WTC11 (cell line): ENCODE measurements at regions not wholly inside any gene's neighbourhood (a gene's known extent, or its start where the extent isn't known, plus 50 kb on each side); places are given as distances from the start of the nearest gene placed in this dataset.

ENCODE experiments used
- ATAC-seq: fragments of 200-7000 bp; cut with Tn5 transposase; 2 replicates; pipeline ENCODE4 v1.10.0; 2021; ENCODE audit warnings: mild to moderate bottlenecking, moderate library complexity
- CTCF ChIA-PET: fragments of 300-600 bp; sonication (Branson Sonifier 250); formaldehyde crosslinking; loops from one replicate; lab custom pipeline; 2021; ENCODE audit warnings: antibody characterized with exemption; lab: Charles Lee
- POLR2A ChIA-PET: fragments of 350-600 bp; sonication (Branson Sonifier 250); formaldehyde crosslinking; loops from one replicate; lab custom pipeline; 2021; ENCODE audit warnings: antibody characterized with exemption; lab: Charles Lee
- DNase-seq: peaks from one replicate; pipeline ENCODE4 v3.0.0; 2021; ENCODE audit warnings: low spot score
- H3K27ac Mint-ChIP-seq: 2 replicates; pipeline ENCODE4 v1.8.0; 2021; ENCODE audit warnings: mixed read lengths
- H3K27me3 Mint-ChIP-seq: 2 replicates; pipeline ENCODE4 v1.8.0; 2021; ENCODE audit warnings: low read depth, mild to moderate bottlenecking, moderate library complexity, mixed read lengths
- H3K36me3 Mint-ChIP-seq: 2 replicates; pipeline ENCODE4 v1.8.0; 2021; ENCODE audit warnings: mixed read lengths
- H3K4me1 Mint-ChIP-seq: 2 replicates; pipeline ENCODE4 v1.8.0; 2022; ENCODE audit warnings: mixed read lengths
- H3K4me3 Mint-ChIP-seq: 2 replicates; pipeline ENCODE4 v1.8.0; 2021; ENCODE audit warnings: mild to moderate bottlenecking, moderate library complexity, mixed read lengths
- H3K9me3 Mint-ChIP-seq: 2 replicates; pipeline ENCODE4 v1.8.0; 2021; ENCODE audit warnings: mixed read lengths
- FOXJ3 ChIP-seq: sonication (generic); formaldehyde crosslinking; IDR thresholded peaks from 2 replicates; pipeline ENCODE4 v1.9.0; 2021; ENCODE audit warnings: missing genetic modification reagents, mild to moderate bottlenecking, borderline replicate concordance
- FOXK1 ChIP-seq: sonication (generic); formaldehyde crosslinking; IDR thresholded peaks from 2 replicates; pipeline ENCODE4 v1.8.0; 2022; ENCODE audit warnings: mild to moderate bottlenecking, moderate library complexity, missing genetic modification reagents
- FOXP1 ChIP-seq: sonication (generic); formaldehyde crosslinking; IDR thresholded peaks from 2 replicates; pipeline ENCODE4 v1.8.0; 2022; ENCODE audit warnings: missing genetic modification reagents, mild to moderate bottlenecking, moderate library complexity, borderline replicate concordance
- IRF2 ChIP-seq: sonication (generic); formaldehyde crosslinking; IDR thresholded peaks from 2 replicates; pipeline ENCODE4 v1.8.0; 2022; ENCODE audit warnings: low read depth, missing genetic modification reagents, borderline replicate concordance
- MXD4 ChIP-seq: fragments of 250-450 bp; sonication (Bioruptor Pico); IDR thresholded peaks from 2 replicates; pipeline ENCODE4 v1.8.0; 2021; ENCODE audit warnings: mild to moderate bottlenecking, moderate library complexity, borderline replicate concordance
- OVOL2 ChIP-seq: fragments of 250-450 bp; sonication (Bioruptor Pico); IDR thresholded peaks from 2 replicates; pipeline ENCODE4 v1.9.0; 2021; ENCODE audit warnings: mild to moderate bottlenecking, borderline replicate concordance
- RORB ChIP-seq: fragments of 250-450 bp; sonication (Bioruptor Pico); IDR thresholded peaks from 2 replicates; pipeline ENCODE4 v1.9.0; 2021; ENCODE audit warnings: mild to moderate bottlenecking
- SOX15 ChIP-seq: fragments of 250-450 bp; sonication (Bioruptor Pico); IDR thresholded peaks from 2 replicates; pipeline ENCODE4 v1.9.0; 2021; ENCODE audit warnings: mild to moderate bottlenecking
- TEAD1 ChIP-seq: sonication (generic); formaldehyde crosslinking; IDR thresholded peaks from 2 replicates; pipeline ENCODE4 v1.8.0; 2022; ENCODE audit warnings: mild to moderate bottlenecking, missing genetic modification reagents
- ZNF263 ChIP-seq: sonication (generic); formaldehyde crosslinking; IDR thresholded peaks from 2 replicates; pipeline ENCODE4 v1.8.1; 2022; ENCODE audit warnings: low read depth, mild to moderate bottlenecking, moderate library complexity, missing genetic modification reagents
- ZNF396 ChIP-seq: fragments of 250-450 bp; sonication (Bioruptor Pico); IDR thresholded peaks from 2 replicates; pipeline ENCODE4 v1.8.0; 2021; ENCODE audit warnings: mild to moderate bottlenecking, moderate library complexity, borderline replicate concordance
- ZNF423 ChIP-seq: fragments of 250-450 bp; sonication (Bioruptor Pico); IDR thresholded peaks from 2 replicates; pipeline ENCODE4 v2.1.2; 2022; ENCODE audit warnings: mild to moderate bottlenecking, moderate library complexity
- TF ChIP-seq, protein P1 (sequence below): sonication (generic); formaldehyde crosslinking; IDR thresholded peaks from 2 replicates; pipeline ENCODE4 v1.8.0; 2023; ENCODE audit warnings: missing genetic modification reagents
- TF ChIP-seq, protein P2 (sequence below): sonication (generic); formaldehyde crosslinking; conservative IDR thresholded peaks from 2 replicates; pipeline ENCODE4 v1.8.1; 2022; ENCODE audit warnings: mild to moderate bottlenecking, missing genetic modification reagents
- TF ChIP-seq, protein P3 (sequence below): sonication (generic); formaldehyde crosslinking; IDR thresholded peaks from 2 replicates; pipeline ENCODE4 v1.8.1; 2023; ENCODE audit warnings: mild to moderate bottlenecking, moderate library complexity, missing genetic modification reagents
- TF ChIP-seq, protein P4 (sequence below): sonication (generic); formaldehyde crosslinking; IDR thresholded peaks from 2 replicates; pipeline ENCODE4 v1.8.1; 2022; ENCODE audit warnings: mild to moderate bottlenecking, moderate library complexity, missing genetic modification reagents
- TF ChIP-seq, protein P5 (sequence below): sonication (generic); formaldehyde crosslinking; IDR thresholded peaks from 2 replicates; pipeline ENCODE4 v1.8.0; 2023; ENCODE audit warnings: mild to moderate bottlenecking, missing genetic modification reagents
- TF ChIP-seq, protein P6 (sequence below): sonication (generic); formaldehyde crosslinking; IDR thresholded peaks from 2 replicates; pipeline ENCODE4 v1.8.1; 2022; ENCODE audit warnings: low read depth, mild to moderate bottlenecking, moderate library complexity, missing genetic modification reagents, borderline replicate concordance
- TF ChIP-seq, protein P7 (sequence below): sonication (generic); formaldehyde crosslinking; IDR thresholded peaks from 2 replicates; pipeline ENCODE4 v1.8.1; 2023; ENCODE audit warnings: mild to moderate bottlenecking, missing genetic modification reagents

DNA sequence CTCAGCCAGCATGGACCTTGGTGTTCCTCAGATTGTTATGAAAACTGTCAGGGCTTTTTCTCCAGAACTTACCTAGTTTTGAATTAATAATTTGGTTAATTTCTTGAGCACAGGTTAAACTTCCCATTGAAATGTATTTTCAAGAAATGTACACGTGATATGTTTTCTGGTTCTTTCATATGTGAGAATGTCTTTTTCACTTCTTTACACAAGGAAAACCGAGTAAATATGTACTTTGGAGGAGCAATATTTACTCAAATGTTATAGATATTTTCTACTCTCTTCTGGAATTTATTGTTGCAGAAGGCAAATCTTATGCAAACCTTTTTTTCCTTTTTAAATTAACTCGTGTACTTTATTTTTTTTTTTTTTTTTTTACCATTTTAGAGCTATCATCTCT, 134.3 kb downstream of the AHR start:
- POLR2A ChIA-PET = no interaction called here
- DNase-seq = no peak
- CTCF ChIA-PET = no interaction called here
- Mint-ChIP-seq H3K4me3 (no peak overlapping the region), H3K36me3 (peaks cover 15% of the 10 kb centered on the region), H3K4me1 (peaks cover 20% of the 10 kb centered on the region), H3K9me3 (peaks cover 23% of the 10 kb centered on the region), H3K27me3 (no peaks in the 10 kb centered on the region; the same call in 1 of the 2 replicates), H3K27ac (no peak overlapping the region)
- no peak for ATAC-seq
- TF ChIP-seq RORB (CRISPR knock-in tag) (no peak), OVOL2 (CRISPR knock-in tag) (no peak)

DNA sequence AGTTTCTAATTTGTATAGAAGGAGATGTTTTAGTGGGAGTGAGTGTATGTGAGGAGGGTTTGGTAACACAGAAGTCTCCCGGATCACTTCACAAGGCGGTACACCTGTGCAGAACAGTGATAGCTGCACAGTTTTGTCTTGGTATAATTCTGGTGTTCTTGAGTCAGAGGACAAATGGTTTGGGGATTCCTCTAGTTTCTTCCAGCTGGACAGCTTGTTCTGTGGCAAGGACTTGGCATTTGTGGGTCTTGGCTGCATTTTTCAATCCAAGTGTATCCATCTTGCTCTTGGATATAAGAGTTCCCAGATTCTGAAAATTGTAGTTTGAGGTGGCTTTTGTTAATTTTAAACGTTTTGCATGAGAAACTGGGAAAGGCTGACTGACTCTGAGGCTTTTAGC, 135.7 kb downstream of the AHR start:
- no peak for TF ChIP-seq FOXJ3
- TF ChIP-seq FOXP1 (CRISPR knock-in tag) = no peak
- TF ChIP-seq, protein P1, sequence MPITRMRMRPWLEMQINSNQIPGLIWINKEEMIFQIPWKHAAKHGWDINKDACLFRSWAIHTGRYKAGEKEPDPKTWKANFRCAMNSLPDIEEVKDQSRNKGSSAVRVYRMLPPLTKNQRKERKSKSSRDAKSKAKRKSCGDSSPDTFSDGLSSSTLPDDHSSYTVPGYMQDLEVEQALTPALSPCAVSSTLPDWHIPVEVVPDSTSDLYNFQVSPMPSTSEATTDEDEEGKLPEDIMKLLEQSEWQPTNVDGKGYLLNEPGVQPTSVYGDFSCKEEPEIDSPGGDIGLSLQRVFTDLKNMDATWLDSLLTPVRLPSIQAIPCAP = no peak
- TF ChIP-seq IRF2 = no peak
- TF ChIP-seq TEAD1 = no peak
- TF ChIP-seq, protein P2, sequence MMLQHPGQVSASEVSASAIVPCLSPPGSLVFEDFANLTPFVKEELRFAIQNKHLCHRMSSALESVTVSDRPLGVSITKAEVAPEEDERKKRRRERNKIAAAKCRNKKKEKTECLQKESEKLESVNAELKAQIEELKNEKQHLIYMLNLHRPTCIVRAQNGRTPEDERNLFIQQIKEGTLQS = no peak
- TF ChIP-seq, protein P3, sequence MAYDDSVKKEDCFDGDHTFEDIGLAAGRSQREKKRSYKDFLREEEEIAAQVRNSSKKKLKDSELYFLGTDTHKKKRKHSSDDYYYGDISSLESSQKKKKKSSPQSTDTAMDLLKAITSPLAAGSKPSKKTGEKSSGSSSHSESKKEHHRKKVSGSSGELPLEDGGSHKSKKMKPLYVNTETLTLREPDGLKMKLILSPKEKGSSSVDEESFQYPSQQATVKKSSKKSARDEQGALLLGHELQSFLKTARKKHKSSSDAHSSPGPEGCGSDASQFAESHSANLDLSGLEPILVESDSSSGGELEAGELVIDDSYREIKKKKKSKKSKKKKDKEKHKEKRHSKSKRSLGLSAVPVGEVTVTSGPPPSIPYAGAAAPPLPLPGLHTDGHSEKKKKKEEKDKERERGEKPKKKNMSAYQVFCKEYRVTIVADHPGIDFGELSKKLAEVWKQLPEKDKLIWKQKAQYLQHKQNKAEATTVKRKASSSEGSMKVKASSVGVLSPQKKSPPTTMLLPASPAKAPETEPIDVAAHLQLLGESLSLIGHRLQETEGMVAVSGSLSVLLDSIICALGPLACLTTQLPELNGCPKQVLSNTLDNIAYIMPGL (CRISPR knock-in tag) = no peak
- no peak for TF ChIP-seq ZNF263 (CRISPR knock-in tag)
- TF ChIP-seq, protein P4, sequence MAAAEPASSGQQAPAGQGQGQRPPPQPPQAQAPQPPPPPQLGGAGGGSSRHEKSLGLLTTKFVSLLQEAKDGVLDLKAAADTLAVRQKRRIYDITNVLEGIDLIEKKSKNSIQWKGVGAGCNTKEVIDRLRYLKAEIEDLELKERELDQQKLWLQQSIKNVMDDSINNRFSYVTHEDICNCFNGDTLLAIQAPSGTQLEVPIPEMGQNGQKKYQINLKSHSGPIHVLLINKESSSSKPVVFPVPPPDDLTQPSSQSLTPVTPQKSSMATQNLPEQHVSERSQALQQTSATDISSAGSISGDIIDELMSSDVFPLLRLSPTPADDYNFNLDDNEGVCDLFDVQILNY = no peak
- TF ChIP-seq ZNF423 (CRISPR knock-in tag) = no peak
- TF ChIP-seq, protein P5, sequence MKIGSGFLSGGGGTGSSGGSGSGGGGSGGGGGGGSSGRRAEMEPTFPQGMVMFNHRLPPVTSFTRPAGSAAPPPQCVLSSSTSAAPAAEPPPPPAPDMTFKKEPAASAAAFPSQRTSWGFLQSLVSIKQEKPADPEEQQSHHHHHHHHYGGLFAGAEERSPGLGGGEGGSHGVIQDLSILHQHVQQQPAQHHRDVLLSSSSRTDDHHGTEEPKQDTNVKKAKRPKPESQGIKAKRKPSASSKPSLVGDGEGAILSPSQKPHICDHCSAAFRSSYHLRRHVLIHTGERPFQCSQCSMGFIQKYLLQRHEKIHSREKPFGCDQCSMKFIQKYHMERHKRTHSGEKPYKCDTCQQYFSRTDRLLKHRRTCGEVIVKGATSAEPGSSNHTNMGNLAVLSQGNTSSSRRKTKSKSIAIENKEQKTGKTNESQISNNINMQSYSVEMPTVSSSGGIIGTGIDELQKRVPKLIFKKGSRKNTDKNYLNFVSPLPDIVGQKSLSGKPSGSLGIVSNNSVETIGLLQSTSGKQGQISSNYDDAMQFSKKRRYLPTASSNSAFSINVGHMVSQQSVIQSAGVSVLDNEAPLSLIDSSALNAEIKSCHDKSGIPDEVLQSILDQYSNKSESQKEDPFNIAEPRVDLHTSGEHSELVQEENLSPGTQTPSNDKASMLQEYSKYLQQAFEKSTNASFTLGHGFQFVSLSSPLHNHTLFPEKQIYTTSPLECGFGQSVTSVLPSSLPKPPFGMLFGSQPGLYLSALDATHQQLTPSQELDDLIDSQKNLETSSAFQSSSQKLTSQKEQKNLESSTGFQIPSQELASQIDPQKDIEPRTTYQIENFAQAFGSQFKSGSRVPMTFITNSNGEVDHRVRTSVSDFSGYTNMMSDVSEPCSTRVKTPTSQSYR (CRISPR knock-in tag) = no peak
- no peak for TF ChIP-seq FOXK1
- no peak for TF ChIP-seq SOX15 (CRISPR knock-in tag)
- ATAC-seq = no peak
- Mint-ChIP-seq H3K4me3 (no peak overlapping the region), H3K4me1 (peaks cover 29% of the 10 kb centered on the region), H3K27ac (no peak overlapping the region), H3K27me3 (no peaks in the 10 kb centered on the region; the same call in 1 of the 2 replicates), H3K36me3 (peaks cover 13% of the 10 kb centered on the region), H3K9me3 (peaks cover 24% of the 10 kb centered on the region)
- POLR2A ChIA-PET = no interaction called here
- CTCF ChIA-PET = no interaction called here
- DNase-seq = no peak

DNA sequence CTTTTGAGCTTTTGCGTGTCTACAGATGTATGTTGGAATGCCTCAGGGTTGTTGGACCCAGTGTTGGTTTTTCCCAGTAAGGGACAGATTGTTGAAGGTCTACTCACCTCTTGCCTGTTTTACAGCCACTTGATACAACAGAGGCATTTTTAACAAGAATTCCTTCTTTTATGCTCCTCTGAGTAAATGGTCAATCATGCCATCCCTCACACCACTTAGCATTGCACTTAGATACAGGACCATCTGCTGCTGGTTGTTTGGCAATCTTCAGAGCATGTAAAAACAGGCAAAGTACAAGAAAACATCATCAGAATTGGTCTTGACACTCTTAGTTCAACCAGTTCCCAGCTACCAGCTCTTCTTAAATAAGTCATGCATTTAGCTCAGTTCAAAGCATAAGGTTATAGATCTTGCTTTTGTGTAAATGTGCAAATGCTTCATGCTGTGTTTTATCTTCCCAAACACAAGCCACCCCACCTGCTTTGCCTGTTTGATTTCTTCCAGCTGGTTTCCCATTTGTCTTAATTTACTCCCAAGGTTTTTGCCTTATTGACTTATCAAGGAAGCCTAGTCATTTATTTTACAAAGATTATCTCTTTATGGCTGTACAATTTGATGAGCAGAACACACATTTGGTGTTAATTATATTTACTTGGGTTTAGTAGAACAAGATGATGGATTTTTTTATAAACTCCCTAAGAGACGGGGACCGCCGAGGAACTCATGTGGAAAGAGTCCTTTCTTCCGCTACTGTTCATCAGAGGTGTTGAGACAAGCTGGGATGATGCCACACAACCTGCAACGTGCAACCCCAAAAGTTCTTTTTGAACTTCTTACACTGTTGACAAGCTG, 136.6 kb downstream of the AHR start:
- Mint-ChIP-seq H3K9me3 (peaks cover 26% of the 10 kb centered on the region), H3K4me1 (peaks cover 37% of the 10 kb centered on the region), H3K27me3 (no peaks in the 10 kb centered on the region; the same call in 1 of the 2 replicates), H3K36me3 (peaks cover 19% of the 10 kb centered on the region), H3K27ac (no peak overlapping the region), H3K4me3 (no peak overlapping the region)
- DNase-seq (no peak), ATAC-seq (no peak)
- ChIA-PET CTCF (no interaction called here), POLR2A (no interaction called here)
- TF ChIP-seq OVOL2 (CRISPR knock-in tag) = no peak
- TF ChIP-seq IRF2 = no peak
- TF ChIP-seq, protein P3 (CRISPR knock-in tag) = no peak
- TF ChIP-seq ZNF396 (CRISPR knock-in tag) = no peak
- TF ChIP-seq MXD4 (CRISPR knock-in tag) = no peak
- TF ChIP-seq, protein P6, sequence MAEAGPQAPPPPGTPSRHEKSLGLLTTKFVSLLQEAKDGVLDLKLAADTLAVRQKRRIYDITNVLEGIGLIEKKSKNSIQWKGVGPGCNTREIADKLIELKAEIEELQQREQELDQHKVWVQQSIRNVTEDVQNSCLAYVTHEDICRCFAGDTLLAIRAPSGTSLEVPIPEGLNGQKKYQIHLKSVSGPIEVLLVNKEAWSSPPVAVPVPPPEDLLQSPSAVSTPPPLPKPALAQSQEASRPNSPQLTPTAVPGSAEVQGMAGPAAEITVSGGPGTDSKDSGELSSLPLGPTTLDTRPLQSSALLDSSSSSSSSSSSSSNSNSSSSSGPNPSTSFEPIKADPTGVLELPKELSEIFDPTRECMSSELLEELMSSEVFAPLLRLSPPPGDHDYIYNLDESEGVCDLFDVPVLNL (CRISPR knock-in tag) = no peak
- TF ChIP-seq, protein P7, sequence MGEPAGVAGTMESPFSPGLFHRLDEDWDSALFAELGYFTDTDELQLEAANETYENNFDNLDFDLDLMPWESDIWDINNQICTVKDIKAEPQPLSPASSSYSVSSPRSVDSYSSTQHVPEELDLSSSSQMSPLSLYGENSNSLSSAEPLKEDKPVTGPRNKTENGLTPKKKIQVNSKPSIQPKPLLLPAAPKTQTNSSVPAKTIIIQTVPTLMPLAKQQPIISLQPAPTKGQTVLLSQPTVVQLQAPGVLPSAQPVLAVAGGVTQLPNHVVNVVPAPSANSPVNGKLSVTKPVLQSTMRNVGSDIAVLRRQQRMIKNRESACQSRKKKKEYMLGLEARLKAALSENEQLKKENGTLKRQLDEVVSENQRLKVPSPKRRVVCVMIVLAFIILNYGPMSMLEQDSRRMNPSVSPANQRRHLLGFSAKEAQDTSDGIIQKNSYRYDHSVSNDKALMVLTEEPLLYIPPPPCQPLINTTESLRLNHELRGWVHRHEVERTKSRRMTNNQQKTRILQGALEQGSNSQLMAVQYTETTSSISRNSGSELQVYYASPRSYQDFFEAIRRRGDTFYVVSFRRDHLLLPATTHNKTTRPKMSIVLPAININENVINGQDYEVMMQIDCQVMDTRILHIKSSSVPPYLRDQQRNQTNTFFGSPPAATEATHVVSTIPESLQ = no peak
